ENCODE measurements at regions not wholly inside any gene's neighbourhood (a gene's known extent, or its start where the extent isn't known, plus 50 kb on each side); places are given as distances from the start of the nearest gene placed in this dataset.

DNA sequence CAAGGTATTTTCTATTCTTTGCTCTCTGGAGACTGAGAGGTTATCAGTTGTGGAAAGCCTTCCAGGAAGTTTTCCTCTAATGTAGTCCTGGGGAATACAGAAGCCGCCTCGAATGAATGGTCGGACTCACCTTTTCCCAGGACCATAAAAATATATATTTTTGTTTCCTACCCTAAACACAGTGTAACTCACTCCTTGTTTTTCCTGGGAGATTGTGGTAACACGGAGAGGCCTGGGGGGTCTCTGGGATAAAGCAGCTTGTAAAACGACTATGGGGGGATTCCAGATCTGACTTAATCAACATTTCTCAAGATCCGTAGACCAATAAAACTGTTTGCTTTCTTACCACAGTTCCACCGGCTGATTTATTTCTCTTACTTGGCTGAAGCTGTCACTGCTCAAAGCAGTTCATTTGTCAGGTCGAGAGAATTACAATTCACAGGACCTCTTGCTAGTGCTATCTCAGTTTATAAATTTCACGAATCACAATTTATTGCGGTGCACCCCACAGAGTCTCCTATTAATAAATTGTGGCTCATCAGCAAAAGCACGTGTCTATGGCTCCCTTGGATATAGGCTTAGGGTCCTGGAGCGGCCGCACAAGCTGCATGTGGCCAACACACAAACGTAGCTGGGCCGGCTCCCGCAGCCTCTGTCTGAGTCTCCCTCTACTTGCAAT is 176.3 kb upstream of the BMPER start:
- TF ChIP-seq, protein P1, sequence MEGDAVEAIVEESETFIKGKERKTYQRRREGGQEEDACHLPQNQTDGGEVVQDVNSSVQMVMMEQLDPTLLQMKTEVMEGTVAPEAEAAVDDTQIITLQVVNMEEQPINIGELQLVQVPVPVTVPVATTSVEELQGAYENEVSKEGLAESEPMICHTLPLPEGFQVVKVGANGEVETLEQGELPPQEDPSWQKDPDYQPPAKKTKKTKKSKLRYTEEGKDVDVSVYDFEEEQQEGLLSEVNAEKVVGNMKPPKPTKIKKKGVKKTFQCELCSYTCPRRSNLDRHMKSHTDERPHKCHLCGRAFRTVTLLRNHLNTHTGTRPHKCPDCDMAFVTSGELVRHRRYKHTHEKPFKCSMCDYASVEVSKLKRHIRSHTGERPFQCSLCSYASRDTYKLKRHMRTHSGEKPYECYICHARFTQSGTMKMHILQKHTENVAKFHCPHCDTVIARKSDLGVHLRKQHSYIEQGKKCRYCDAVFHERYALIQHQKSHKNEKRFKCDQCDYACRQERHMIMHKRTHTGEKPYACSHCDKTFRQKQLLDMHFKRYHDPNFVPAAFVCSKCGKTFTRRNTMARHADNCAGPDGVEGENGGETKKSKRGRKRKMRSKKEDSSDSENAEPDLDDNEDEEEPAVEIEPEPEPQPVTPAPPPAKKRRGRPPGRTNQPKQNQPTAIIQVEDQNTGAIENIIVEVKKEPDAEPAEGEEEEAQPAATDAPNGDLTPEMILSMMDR (IDR thresholded peaks at IDR 0.05) = no peak
- no peak for TF ChIP-seq EZH2 (IDR thresholded peaks at IDR 0.05; ENCODE audit: borderline replicate concordance, insufficient read depth, low read depth, low read length, poor library complexity, severe bottlenecking)
